ENCODE measurements at regions not wholly inside any gene's neighbourhood (a gene's known extent, or its start where the extent isn't known, plus 50 kb on each side); places are given as distances from the start of the nearest gene placed in this dataset.

DNA sequence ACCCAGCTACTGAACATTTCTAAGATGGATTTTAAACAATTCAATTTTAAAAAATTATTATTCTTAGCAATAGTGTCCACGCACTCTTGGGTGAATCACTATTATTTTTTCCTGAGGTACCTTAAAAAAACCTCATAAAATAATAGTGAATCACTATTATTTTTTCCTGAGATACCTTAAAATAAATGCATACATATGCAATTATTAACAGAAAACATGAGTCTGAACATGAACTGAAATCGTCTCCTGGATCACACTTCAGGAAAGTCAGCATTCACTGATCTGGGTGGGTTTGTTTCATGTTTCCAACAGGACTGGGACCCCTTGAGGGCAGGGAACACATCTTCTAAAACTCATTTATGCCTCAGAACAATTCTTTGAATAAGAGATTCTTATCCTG is 63.1 kb upstream of the IFNLR1 start:
- TF ChIP-seq, protein P1, sequence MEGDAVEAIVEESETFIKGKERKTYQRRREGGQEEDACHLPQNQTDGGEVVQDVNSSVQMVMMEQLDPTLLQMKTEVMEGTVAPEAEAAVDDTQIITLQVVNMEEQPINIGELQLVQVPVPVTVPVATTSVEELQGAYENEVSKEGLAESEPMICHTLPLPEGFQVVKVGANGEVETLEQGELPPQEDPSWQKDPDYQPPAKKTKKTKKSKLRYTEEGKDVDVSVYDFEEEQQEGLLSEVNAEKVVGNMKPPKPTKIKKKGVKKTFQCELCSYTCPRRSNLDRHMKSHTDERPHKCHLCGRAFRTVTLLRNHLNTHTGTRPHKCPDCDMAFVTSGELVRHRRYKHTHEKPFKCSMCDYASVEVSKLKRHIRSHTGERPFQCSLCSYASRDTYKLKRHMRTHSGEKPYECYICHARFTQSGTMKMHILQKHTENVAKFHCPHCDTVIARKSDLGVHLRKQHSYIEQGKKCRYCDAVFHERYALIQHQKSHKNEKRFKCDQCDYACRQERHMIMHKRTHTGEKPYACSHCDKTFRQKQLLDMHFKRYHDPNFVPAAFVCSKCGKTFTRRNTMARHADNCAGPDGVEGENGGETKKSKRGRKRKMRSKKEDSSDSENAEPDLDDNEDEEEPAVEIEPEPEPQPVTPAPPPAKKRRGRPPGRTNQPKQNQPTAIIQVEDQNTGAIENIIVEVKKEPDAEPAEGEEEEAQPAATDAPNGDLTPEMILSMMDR (IDR thresholded peaks at IDR 0.05 in 8 of 11, conservative IDR thresholded peaks at IDR 0.05 in 3 of 11), result no peak
- TF ChIP-seq POLR2AphosphoS5 (IDR thresholded peaks at IDR 0.05), result no peak

Measured in spleen (tissue), 7 donors.